ENCODE measurements at regions not wholly inside any gene's neighbourhood (a gene's known extent, or its start where the extent isn't known, plus 50 kb on each side); places are given as distances from the start of the nearest gene placed in this dataset.

DNA sequence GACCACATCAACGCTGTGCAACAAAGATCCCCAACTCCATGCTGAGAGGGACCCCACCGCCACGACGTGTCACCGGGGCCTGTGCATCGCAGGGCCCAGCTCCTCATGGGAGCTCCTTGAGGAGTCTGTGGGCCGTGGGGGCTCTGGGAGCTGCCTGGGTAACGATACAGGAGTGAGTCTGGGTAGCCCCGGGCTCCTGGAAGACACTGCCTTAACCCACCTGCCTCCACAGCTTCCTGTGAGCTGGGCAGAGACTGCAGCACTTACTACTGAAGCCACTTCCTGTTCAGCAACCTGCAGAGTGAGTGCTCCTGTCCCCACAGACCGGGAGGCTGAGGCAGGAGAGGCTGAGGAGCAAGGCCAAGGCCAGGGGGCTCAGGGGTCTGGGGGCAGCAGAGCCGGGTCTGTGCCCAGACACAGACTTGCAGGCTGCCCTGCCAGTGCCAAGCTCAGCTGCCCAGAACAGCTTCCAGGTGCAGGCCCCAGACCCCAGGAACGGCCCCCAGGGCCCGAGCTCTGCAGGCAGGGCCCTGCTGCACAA, 226.7 kb downstream of the BRD1 start:
- H3K36me3 Mint-ChIP-seq (ENCODE audit: low read depth) = no peaks in the 10 kb centered on the region
- no peak overlapping the region for H3K4me3 Mint-ChIP-seq
- no peak for TF ChIP-seq CTCF (IDR thresholded peaks at IDR 0.05; ENCODE audit: unreplicated experiment in 3 of 3)
- H3K27ac Mint-ChIP-seq = no peak overlapping the region
- peaks cover 10% of the 10 kb centered on the region for H3K27me3 Mint-ChIP-seq (ENCODE audit: low read depth)
- H3K9me3 Mint-ChIP-seq = peaks cover 13% of the 10 kb centered on the region
- no peaks in the 10 kb centered on the region for H3K4me1 Mint-ChIP-seq

DNA sequence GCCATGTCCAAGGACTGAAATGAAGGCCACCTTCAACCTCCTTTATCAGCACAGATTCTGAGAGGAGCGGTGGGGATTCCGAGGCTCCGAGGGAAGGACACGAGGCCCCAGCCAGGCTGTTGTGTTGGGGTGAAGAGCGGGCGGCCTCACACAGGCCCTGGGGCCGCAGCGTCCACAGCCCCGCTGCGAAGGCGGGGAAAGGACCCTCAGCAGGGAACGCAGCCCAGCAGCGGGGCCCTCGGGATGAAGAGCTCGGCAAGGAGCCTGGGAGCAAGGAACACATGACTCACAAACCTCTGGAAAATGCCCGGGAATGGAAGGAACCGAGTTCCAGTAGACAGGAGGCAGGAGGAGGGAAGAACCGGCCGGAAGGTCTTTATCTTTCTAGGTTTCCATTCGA, 227.2 kb downstream of the BRD1 start:
- H3K4me1 Mint-ChIP-seq = no peaks in the 10 kb centered on the region
- peaks cover 13% of the 10 kb centered on the region for H3K9me3 Mint-ChIP-seq
- peaks cover 10% of the 10 kb centered on the region for H3K27me3 Mint-ChIP-seq (ENCODE audit: low read depth)
- no peak overlapping the region for H3K4me3 Mint-ChIP-seq
- no peak for TF ChIP-seq CTCF (IDR thresholded peaks at IDR 0.05; ENCODE audit: unreplicated experiment in 3 of 3)
- no peaks in the 10 kb centered on the region for H3K36me3 Mint-ChIP-seq (ENCODE audit: low read depth)
- no peak overlapping the region for H3K27ac Mint-ChIP-seq

GRCh38 chr22:49599691-49600455, 227.8 kb downstream of the BRD1 start:
- Mint-ChIP-seq H3K4me3 (no peak overlapping the region), H3K4me1 (no peaks in the 10 kb centered on the region), H3K27ac (no peak overlapping the region), H3K27me3 (ENCODE audit: low read depth) (peaks cover 7% of the 10 kb centered on the region), H3K36me3 (ENCODE audit: low read depth) (no peaks in the 10 kb centered on the region), H3K9me3 (peaks cover 11% of the 10 kb centered on the region)
- no peak for TF ChIP-seq CTCF (IDR thresholded peaks at IDR 0.05; ENCODE audit: unreplicated experiment in 3 of 3)

GRCh38 chr22:49599039-49599438, 228.6 kb downstream of the BRD1 start:
- no peak overlapping the region for H3K27ac Mint-ChIP-seq
- H3K4me1 Mint-ChIP-seq = no peaks in the 10 kb centered on the region
- no peak overlapping the region for H3K4me3 Mint-ChIP-seq
- peaks cover 3% of the 10 kb centered on the region for H3K27me3 Mint-ChIP-seq (ENCODE audit: low read depth)
- H3K36me3 Mint-ChIP-seq (ENCODE audit: low read depth) = no peaks in the 10 kb centered on the region
- H3K9me3 Mint-ChIP-seq = peaks cover 3% of the 10 kb centered on the region
- TF ChIP-seq CTCF (IDR thresholded peaks at IDR 0.05; ENCODE audit: unreplicated experiment in 3 of 3) = no peak

DNA sequence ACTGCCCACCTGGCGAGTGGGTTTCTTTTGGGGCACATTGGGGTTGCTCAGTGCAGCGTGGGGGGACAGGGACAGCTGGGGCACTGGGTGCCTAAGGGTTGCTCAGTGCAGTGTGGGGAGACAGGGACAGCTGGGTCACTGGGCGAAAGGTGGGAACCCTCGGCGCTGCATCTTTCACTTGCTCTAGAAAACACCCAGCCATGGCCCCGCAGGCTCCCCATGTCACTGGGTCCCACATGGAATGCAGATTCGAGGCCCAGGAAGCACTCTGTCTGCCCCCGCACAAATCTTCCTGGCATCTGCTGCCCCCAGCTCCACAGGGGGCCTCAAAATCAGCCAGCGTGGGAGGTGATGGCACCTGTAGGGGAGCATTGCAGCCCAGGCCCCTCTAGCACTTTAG, 229.3 kb downstream of the BRD1 start:
- Mint-ChIP-seq H3K27me3 (ENCODE audit: low read depth) (peaks cover under 1% of the 10 kb centered on the region), H3K9me3 (no peaks in the 10 kb centered on the region), H3K4me3 (no peak overlapping the region), H3K4me1 (no peaks in the 10 kb centered on the region), H3K36me3 (ENCODE audit: low read depth) (no peaks in the 10 kb centered on the region), H3K27ac (no peak overlapping the region)
- TF ChIP-seq CTCF (IDR thresholded peaks at IDR 0.05; ENCODE audit: unreplicated experiment in 3 of 3) = no peak

Measured in nephron (organoid).